HCT116 (cell line): ENCODE measurements at regions not wholly inside any gene's neighbourhood (a gene's known extent, or its start where the extent isn't known, plus 50 kb on each side); places are given as distances from the start of the nearest gene placed in this dataset.

ENCODE experiments used
- CBX3 ChIP-seq: IDR thresholded peaks from 2 replicates; pipeline ENCODE4 v1.6.1; 2012; ENCODE audit warnings: low read depth
- CEBPB ChIP-seq: IDR thresholded peaks from 2 replicates; pipeline ENCODE4 v1.6.1; 2012; ENCODE audit warnings: low read depth
- EGR1 ChIP-seq: IDR thresholded peaks from 2 replicates; pipeline ENCODE4 v1.6.1; 2012; ENCODE audit warnings: low read depth
- ELF1 ChIP-seq: IDR thresholded peaks from 2 replicates; pipeline ENCODE4 v1.6.1; 2012; ENCODE audit warnings: low read depth, borderline replicate concordance
- EZH2 ChIP-seq: fragments of 200-600 bp; sonication (generic); IDR thresholded peaks from 2 replicates; pipeline ENCODE4 v1.6.1; 2017; ENCODE audit warnings: antibody characterized with exemption, mixed run types
- EZH2phosphoT487 ChIP-seq: fragments of 200-600 bp; IDR thresholded peaks from 2 replicates; pipeline ENCODE4 v1.6.1; 2018; ENCODE audit warnings: antibody characterized with exemption, borderline replicate concordance
- FOSL1 ChIP-seq: IDR thresholded peaks from 2 replicates; pipeline ENCODE4 v1.6.1; 2012; ENCODE audit warnings: low read depth
- JUND ChIP-seq: IDR thresholded peaks from 2 replicates; pipeline ENCODE4 v1.6.1; 2012
- POLR2A ChIP-seq: IDR thresholded peaks from 2 replicates; pipeline ENCODE4 v1.7.0; 2011; ENCODE audit warnings: borderline replicate concordance; ENCODE audit not compliant: insufficient read depth, insufficient read length; ENCODE audit errors: extremely low read depth
- REST ChIP-seq: IDR thresholded peaks from 2 replicates; pipeline ENCODE4 v1.6.1; 2012; ENCODE audit warnings: low read depth
- ZBTB33 ChIP-seq: IDR thresholded peaks from 2 replicates; pipeline ENCODE4 v1.6.1; 2011; ENCODE audit warnings: mild to moderate bottlenecking, low read length, moderate library complexity; ENCODE audit not compliant: insufficient replicate concordance; ENCODE audit errors: extremely low read depth
- TF ChIP-seq, protein P1 (sequence below): IDR thresholded peaks from 2 replicates; pipeline ENCODE4 v1.6.1; 2012
- TF ChIP-seq, protein P2 (sequence below), 3 experiments: fragments of 200-600 bp in 1 of 3; sonication (generic) in 1 of 3; IDR thresholded peaks in 2 of 3; conservative IDR thresholded peaks in 1 of 3; 2 replicates each; pipeline ENCODE4 v1.5.1; 2012 to 2017; ENCODE audit warnings: low read depth in 2 of 3, low read length in 2 of 3, antibody characterized with exemption in 1 of 3, borderline replicate concordance in 1 of 3, control low read depth in 1 of 3, mild to moderate bottlenecking in 1 of 3, mixed read lengths in 1 of 3, mixed run types in 1 of 3, moderate library complexity in 1 of 3; ENCODE audit not compliant: insufficient read depth in 1 of 3
- TF ChIP-seq, protein P3 (sequence below): IDR thresholded peaks from 2 replicates; pipeline ENCODE4 v1.6.1; 2012

DNA sequence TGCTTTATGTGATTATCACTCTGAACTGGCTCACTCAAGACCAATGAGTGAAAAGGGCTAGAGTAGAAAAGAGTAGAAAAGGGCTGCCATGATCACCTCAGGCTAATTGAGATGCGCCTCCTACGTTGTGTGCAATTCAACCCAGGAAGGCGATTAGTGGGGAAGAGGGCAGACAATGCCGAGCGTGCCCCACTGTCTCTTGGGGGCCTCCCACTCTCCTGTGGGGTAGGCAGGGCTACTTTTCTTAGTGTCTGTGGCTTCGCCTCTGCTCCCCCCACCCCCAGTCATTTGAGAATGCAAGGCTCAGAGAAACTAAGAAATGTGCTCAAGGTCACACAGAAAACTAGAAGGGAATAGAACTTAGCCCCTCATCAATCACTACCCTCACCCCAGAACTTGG is 57.7 kb upstream of the RASD2 start:
- TF ChIP-seq, protein P1, sequence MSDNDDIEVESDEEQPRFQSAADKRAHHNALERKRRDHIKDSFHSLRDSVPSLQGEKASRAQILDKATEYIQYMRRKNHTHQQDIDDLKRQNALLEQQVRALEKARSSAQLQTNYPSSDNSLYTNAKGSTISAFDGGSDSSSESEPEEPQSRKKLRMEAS: no peak
- TF ChIP-seq JUND: no peak
- no peak for TF ChIP-seq EGR1
- no peak for TF ChIP-seq REST
- no peak for TF ChIP-seq CBX3
- no peak for TF ChIP-seq ELF1
- TF ChIP-seq EZH2phosphoT487: no peak
- no peak for TF ChIP-seq EZH2
- TF ChIP-seq POLR2A: no peak
- TF ChIP-seq, protein P2, sequence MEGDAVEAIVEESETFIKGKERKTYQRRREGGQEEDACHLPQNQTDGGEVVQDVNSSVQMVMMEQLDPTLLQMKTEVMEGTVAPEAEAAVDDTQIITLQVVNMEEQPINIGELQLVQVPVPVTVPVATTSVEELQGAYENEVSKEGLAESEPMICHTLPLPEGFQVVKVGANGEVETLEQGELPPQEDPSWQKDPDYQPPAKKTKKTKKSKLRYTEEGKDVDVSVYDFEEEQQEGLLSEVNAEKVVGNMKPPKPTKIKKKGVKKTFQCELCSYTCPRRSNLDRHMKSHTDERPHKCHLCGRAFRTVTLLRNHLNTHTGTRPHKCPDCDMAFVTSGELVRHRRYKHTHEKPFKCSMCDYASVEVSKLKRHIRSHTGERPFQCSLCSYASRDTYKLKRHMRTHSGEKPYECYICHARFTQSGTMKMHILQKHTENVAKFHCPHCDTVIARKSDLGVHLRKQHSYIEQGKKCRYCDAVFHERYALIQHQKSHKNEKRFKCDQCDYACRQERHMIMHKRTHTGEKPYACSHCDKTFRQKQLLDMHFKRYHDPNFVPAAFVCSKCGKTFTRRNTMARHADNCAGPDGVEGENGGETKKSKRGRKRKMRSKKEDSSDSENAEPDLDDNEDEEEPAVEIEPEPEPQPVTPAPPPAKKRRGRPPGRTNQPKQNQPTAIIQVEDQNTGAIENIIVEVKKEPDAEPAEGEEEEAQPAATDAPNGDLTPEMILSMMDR (IDR thresholded peaks at IDR 0.05 in 2 of 3, conservative IDR thresholded peaks at IDR 0.05 in 1 of 3; ENCODE audit: borderline replicate concordance in 1 of 3, insufficient read depth in 1 of 3, low read depth in 2 of 3, low read length in 2 of 3): no peak
- TF ChIP-seq FOSL1: no peak
- TF ChIP-seq ZBTB33: no peak
- TF ChIP-seq CEBPB: no peak
- TF ChIP-seq, protein P3, sequence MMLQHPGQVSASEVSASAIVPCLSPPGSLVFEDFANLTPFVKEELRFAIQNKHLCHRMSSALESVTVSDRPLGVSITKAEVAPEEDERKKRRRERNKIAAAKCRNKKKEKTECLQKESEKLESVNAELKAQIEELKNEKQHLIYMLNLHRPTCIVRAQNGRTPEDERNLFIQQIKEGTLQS: no peak
